ENCODE measurements at regions not wholly inside any gene's neighbourhood (a gene's known extent, or its start where the extent isn't known, plus 50 kb on each side); places are given as distances from the start of the nearest gene placed in this dataset.

GRCh38 chr20:56178219-56178618 lies 70.3 kb upstream of the MC3R start:
- TF ChIP-seq CTCF (optimal IDR thresholded peaks at IDR 0.05 in 1 of 3, IDR thresholded peaks at IDR 0.05 in 1 of 3, conservative IDR thresholded peaks at IDR 0.05 in 1 of 3; ENCODE audit: extremely low read depth in 1 of 3, insufficient read depth in 2 of 3, low read length in 3 of 3) (no peak), EZH2 (IDR thresholded peaks at IDR 0.05; ENCODE audit: low read length) (no peak)
